HG03097 (cell line): ENCODE measurements at regions not wholly inside any gene's neighbourhood (a gene's known extent, or its start where the extent isn't known, plus 50 kb on each side); places are given as distances from the start of the nearest gene placed in this dataset.
"Not testable (repeated sequence)": the region's sequence is repeated elsewhere in the genome, so short reads cannot be mapped to it uniquely, and the experiment has no call there.

ENCODE experiments used
- ATAC-seq: cut with Tn5 transposase; IDR thresholded peaks from one replicate; pipeline ENCODE4 v1.9.1; 2021; ENCODE audit not compliant: unreplicated experiment, low FRiP score

DNA sequence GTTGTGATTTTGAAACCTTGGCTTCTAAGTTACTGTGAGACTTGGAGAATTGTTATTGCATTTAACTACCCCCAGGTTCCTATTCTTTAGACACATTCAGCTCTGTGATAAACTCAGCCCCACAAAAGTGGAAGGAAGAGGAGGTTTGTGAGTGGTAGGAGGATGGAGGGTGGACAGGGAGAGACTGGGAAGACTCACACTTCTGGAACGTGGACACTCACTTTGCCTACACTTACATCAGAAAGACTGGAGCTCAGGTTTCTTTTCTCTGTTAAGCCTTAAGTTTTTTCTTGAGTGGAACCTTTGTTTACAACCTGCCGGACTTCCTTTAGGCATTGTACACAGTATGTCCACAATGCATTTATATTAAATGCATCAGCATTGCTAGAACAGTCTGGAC lies 99.0 kb downstream of the AREG start:
- ATAC-seq, result no peak

DNA sequence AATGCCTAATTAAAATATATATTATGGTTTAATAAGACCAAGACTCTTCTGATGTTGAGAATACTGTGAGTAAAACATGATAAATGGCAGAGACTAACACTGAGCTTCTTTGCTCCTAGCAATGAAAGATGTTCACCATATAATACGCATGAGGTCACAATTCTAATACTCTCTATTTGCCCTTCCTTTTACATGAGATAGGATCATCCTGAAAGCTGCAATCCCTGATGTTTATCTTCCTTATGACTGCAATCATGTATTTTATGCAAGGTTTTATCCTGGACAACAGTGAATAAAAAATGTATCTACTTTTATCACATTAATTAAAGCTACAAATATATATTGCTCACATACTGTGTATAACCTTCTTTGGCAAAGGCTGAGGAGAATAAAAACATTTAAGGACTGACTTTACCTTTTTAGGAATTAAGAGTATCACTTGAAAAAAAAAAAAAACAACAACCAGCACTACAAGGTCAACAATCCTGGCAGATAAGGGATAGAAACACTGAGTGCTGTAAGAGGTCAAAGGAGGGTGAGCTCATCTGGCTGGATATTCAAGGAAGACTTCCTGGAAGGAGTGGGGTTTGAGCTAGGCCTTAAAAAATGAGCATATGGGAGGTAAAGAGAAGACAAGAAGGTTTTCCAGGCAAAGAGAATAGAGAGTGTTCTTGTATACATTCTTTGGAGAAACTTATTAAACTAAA lies 99.9 kb downstream of the AREG start:
- ATAC-seq, result no peak

DNA sequence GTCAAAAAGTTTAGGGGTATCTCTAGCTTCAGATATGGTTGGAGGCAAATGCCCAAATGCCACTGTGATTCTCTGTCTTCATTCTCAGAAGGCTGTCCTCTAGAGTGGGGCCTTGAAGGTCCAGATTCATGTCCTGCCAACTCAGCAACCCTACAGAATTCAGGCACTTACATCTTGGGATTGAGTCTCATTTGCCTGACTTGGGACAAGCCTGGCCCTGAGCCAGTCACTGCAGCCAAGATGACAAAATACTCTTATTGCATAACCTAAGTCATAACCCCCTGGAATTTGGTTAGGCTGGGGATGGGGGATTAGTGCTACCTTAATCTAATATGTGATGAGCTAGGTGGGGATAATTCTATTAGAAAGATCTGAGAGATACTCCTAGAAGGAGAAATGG lies 100.5 kb downstream of the AREG start:
- ATAC-seq, result no peak

DNA sequence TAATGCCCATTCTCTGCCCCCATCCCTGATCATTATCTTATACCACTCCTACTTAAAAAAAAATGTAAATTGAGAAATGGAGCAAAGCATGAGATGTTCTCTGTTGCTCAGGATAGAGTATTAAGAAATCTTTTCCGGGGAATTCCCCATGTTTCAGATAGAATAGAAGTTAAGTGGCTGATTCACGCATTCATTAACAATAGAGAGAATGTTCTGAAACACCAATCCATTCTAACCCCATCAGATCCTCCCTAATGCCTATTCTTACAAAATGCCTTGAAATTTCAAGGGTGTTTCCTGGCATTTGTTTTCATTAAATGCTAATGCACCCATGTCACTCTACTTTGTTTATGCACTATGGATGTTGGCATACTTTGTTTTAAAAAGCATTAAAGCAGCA lies 101.1 kb downstream of the AREG start:
- ATAC-seq, result no peak

DNA sequence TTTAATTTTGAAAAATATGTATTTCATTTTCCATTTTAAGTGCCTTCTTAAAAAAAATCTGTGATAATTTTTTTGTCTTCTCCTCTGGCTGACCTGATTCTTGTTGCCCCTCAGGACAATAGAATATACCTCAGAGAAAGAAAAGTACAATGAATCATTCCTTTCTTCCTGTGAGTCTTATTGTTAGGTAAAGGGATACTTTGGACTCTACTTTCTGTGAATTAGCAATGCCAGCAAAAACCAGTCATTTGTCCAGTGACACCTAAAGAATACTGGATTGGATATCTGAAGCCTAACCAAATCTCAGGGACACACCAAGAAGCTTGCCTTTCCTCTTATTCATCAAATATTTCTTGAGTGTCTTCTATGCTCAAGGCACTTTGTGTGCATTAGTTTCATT lies 102.1 kb downstream of the AREG start:
- no peak for ATAC-seq

DNA sequence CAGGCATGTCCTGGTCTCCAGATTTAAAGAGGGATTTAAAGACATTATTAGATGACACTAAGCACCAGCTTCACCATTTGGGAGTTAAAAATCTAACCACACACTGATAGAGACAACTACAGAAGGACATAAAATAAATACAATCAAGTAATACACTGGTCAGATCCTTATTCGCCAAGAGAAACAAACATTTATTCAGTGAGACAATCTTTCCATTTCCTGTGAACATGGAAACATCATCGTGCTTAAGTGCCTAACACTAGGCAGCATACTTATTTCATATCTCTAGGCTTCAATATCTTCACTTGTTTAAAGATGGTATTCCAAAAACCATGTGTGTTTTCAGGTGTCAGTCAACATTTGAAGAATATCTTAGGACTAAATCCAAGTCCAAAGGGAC lies 103.6 kb downstream of the AREG start:
- ATAC-seq, result no peak

DNA sequence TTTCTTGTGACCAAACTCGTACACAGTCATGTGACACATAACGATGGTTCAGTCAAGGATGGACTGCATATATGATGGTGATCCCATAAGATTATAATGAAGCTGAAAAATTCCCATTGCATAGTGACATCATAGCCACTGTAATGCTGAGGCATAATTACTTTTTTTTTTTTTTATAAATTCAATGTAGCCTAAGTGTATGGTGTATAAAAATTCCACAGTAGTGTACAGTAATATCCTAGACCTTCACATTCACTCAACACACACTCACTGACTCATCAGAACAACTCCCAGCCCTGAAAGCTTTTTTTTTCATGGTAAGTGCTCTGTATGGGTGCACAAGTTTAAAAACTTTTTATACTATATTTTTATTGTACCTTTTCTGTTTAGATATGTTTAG lies 105.0 kb downstream of the AREG start:
- no peak for ATAC-seq

DNA sequence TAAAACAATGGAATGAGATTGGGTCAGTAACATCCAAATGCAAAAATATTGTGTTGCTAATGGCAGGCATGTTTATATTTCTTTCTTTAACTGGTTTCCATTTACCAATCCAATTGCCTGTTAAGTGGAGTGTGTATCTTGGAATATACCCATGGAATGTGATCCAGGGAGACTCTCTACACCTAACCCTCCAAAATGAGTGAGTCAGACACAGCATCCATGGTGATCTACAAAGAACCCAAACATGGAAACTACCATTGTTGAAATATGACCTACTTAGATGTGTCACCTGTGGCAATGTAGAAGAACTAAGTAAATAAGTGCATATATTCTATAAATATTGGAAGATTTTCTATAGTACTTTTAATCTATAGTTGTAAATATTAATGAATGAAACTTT lies 110.3 kb downstream of the AREG start:
- ATAC-seq, result no peak

DNA sequence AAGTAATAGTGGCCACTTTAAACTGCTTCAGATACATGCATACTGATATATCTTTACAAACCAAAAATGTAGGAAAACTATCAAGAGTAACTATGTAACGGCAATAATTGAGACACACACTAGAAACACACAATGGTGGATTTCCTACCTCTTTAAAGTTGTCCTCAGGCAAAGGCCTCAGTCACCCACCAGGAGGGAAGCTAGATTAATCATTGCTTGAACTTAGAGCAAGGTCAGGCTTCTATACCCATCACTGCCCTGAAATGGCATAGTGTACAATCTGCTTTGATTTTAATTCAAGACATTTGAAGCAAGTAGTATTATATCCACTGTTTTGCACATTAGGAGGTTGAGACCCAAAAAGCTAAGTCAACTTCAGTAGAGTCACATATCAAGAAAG lies 110.9 kb downstream of the AREG start:
- ATAC-seq, result no peak

DNA sequence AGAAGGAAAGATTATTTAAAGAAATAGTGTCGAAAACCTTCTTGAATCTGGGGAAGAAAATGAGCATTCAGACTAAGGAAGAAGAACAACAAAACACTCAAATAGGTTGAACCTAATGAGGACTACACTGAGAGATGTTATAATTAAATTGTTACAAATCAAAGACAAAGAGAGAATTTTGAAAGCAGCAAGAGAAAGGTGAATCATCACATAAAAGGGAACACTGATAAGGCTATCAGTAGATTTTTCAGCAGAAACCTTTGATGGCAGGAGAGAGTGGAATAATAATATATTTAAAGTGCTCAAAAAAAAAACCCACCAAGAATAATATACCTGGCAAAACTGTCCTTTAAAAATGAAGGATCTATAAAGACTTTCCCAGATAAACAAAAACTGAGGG lies 114.9 kb downstream of the AREG start:
- no peak for ATAC-seq

DNA sequence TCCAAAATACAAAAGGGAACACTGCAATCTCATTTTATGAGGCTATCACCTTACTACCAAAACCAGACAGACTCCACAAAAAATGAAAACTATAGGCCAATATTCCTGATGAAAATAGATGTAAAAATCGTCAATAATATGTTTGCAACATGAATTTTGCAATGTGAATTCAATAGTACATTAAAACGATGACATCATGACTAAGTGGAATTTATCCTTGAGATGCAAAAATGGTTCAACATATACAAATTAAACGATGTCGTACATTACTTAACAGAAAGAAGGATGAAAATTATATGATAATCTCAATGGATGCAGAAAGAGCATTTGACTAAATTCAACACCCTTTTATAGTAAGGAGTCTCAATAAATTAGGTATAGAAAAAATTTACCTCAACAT lies 123.0 kb downstream of the AREG start:
- ATAC-seq, result no peak

DNA sequence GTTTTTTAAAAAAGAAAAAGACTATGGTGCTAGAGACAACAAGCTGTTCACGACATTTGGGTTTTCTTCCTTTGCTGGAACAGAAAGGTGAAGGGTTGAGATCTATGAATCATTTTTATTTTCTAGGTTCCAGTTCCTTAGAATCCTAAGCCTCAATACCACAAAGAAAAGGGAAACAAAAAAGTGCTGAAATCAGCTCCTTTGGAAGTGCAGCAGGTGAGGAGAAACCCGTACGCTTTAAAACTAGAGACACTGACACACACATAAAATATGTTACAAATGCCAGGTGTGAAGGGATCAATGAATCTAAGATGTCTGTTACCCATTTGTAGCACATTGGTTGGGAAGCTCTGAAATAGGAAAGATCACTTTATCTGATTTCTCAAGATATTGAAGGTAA lies 125.2 kb downstream of the AREG start:
- no peak for ATAC-seq

DNA sequence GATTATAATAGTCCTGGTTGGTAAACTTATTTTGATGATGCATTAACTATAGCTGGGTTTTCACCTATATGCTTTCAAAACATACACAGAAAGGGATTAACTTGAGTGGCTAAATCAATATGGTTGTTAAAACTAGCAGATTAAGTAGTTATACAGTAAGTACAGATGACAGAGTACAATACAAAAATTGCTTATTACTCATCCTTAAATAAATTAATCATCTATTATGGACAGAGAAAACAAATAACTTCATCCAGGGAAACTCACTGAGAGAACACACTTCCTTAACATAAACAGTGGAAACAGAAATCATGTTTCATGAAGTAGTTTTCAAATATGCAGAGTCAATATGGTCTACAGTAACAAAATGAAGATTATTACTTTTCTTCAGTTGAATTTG lies 133.4 kb downstream of the AREG start:
- no peak for ATAC-seq

DNA sequence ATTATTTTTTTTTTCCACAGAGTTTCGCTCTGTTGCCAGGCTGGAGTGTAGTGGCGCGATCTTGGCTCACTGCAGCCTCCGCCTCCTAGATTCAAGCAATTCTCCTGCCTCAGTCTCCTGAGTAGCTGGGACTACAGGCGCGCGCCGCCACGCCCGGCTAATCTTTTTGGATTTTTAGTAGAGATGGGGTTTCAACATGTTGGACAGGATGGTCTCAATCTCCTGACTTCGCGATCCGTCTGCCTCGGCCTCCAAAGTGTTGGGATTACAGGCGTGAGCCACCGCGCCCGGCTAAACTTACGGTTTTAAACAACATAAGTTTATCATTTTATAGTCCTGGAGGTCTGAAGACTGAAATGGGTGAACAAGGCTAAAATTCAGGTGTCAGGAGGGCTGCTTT lies 133.9 kb downstream of the AREG start:
- ATAC-seq, result not testable (repeated sequence)

DNA sequence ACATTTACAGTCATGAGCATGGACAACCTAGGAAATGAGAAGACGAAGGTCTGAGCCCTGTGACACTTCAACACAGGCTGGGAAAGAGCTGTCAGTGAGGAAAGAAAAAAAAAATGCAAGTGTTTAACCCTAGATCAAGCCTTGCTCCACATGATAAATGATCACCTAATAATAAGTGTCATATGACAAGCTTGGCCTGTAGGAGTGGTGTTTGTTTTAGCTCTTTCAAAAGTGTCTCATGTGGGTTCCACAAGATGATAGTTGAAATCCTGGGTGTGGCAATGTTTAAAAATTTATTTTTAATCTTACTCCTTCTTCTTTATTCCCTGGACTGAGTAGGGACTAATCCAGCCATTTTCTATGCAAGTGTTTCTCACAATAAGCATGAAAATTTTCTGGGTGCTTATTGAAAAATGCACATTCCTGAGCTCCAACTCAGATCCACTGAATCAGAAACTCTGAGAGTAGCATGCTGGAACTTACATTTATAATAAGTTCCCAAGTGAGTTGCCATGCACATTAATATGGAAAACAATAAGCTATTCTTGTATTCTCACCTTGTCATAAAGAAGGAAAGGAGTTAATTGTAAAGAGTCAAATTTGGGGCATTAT lies 138.3 kb downstream of the AREG start:
- ATAC-seq, result no peak

DNA sequence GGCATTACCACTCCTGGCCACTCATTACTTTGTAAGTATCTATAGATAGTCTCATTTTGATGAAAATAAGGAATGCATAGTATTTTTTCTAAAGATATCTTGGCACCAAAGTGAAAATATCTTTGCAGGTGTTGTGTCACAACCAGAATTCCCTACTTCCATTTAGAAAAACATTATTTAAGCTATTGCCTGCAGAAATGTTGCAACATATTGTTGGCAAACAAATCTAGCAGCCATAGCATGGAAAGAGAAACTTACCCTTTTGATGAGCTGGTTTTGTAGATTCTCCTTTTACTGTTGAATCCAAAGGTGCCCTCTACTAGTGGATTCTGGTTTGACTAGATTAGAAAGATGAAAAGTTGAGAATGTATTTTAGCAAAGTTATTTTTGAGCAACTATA lies 138.8 kb downstream of the AREG start:
- no peak for ATAC-seq

DNA sequence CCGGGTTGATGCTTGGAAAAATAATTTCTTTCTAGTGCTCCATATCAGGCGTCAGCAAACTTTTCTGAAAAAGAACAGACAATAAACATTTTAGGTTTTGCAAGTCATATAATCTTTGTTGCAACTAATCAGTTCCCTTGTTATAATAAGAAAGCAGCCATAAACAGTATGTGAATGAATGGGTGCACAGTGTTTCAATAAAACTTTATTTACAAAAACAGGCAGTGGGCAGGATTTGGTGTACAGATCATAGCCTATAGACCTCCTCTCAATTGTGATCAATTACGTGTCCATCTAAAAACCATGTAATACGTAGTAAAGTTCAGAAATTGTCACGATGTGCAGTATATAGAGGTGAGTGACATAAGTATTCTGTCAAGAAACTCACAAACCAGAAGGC lies 143.4 kb downstream of the AREG start:
- no peak for ATAC-seq

DNA sequence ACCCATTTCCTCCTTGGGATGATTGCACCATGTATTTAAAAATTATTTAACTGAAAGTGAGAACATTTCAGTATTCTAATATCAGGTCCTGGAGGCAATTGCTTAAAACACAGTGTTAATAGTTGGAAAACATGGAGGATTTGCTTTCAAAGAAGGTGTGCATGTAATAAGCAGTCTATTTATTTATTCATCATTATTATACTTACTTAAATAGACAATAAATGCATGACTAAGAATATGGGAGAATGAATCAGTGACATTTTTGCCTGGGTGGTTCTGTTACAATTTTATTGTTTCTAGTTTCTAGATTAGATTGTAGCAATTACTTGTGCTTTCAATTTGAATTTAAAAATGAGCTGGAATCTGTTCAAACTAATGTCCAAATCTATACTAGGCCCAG lies 145.5 kb downstream of the AREG start:
- no peak for ATAC-seq

DNA sequence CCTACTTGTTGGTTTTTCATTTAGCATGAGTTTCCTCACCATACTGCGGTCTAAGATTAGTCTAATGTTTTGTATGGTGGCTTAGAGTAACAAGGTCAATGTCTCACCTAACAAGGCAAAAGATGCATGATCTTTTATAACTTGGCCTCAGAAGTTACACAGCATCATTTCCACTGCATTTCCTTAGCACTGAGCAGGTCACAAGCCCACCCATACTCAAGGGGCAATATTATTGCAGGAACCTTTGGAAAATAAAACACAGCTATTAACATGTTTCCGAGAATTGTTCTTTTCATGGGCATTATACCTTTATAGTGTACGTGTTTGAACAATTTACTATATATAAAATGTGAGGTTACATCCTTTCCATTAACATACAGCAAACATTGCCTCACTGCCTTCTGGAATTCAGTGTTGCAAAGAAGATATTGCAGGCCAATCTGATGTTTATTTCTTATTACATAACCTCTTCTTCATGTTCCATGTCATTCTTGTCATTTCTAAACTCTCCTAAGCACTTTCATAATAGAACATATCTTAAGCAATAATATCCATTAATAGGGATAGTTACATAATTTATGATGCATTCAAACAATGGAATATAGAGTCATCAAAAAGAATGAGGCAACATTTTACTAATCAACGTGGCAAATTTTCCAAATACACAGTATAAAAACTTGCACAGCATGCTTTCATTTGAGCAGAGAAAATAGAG lies 153.8 kb downstream of the AREG start:
- no peak for ATAC-seq

DNA sequence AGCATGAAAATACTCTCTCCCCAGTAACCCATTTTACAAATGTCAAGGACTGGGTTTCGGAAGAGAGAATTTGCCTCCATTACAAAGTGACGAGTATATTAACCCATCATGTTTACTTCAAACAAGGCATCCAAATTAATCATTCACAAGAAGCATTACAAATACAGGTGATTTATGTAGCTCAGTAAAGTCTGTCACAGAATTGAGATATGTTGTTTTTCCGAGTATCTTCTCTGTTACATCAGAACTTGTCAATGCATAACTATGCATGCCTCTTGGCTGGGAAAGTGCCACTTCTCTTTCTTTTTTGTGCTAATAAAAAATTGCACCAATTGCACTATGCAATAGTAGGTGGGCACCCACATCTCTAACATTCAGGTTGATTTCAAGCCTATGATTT lies 158.2 kb downstream of the AREG start:
- ATAC-seq, result no peak

DNA sequence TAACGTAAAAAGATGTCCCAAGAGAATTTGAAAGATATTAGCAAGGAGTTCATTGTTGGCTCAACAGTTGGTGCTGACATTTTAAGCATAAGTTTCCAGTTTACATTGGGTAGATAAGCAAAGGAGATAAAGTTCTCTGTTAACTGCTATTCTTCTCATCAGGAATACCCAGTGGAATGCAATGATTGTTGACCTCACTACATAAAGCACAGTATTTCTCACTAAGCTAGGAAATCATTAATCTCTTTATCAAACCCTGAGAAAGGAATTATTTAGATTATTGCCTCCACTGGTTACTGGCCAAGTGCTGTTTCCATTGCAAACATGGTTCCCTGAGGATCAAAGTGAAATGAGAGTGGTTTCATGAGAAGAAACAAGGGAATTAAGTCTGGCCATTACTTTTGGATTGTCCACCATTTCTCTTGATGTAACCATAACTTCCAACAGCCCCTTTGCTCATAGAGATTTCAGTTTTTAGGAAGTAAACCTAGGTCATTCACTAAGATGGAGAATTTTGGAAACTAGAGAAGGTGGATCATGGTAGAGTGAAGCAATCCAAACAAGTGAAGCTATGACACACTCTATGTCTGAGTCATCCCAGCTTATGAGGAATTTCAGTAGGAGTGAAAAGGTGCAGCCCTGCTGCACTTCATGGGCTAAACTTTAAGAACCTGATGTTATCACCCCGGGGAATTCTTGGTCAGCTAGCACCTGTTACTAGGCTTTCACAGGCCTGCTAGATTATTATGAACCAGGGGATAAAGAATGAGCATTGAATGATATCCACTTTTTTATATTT lies 163.4 kb downstream of the AREG start:
- ATAC-seq, result no peak
